22Rv1 (cell line): ENCODE measurements at regions not wholly inside any gene's neighbourhood (a gene's known extent, or its start where the extent isn't known, plus 50 kb on each side); places are given as distances from the start of the nearest gene placed in this dataset.
"Not testable (repeated sequence)": the region's sequence is repeated elsewhere in the genome, so short reads cannot be mapped to it uniquely, and the experiment has no call there.

Source experiments
- H3K27ac ChIP-seq: fragments of 450-650 bp; 2 replicates; pipeline ENCODE4 v1.5.1; 2017
- ZFX ChIP-seq: fragments of 450-650 bp; IDR thresholded peaks from 2 replicates; pipeline ENCODE4 v1.6.1; 2017; ENCODE audit warnings: antibody characterized with exemption, borderline replicate concordance
- TF ChIP-seq, protein P1 (sequence below): fragments of 450-650 bp; IDR thresholded peaks from 2 replicates; pipeline ENCODE4 v1.5.1; 2017; ENCODE audit warnings: mild to moderate bottlenecking

DNA sequence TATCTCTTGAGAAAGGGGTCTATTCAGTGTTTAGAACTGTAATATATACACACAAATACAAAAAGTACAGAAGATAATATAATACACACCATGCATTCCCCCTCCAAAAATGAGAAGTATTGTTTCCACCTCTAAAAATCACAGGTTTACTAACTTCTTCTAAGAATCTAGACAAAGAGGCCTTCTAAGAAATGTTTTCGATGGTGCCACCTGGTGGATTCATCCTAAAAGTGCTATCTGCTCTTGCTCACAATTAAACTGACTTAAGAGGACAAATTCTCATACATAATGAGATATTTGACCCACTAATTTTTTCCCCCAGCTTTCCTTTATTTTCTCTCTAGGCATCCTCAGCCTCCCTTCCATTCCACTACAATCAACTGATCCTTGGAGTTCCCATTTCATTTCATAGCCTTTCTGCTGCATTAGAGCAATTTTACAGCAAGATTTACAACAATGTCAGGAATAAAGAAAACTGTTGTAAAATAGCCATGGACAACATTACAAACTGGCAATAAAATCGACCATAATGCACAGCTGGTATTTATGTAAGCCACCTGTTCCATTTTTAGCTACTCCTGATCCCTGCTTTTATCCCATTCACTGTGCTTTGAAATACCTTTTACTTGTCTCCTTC is 124.6 kb downstream of the ARRDC4 start:
- TF ChIP-seq, protein P1, sequence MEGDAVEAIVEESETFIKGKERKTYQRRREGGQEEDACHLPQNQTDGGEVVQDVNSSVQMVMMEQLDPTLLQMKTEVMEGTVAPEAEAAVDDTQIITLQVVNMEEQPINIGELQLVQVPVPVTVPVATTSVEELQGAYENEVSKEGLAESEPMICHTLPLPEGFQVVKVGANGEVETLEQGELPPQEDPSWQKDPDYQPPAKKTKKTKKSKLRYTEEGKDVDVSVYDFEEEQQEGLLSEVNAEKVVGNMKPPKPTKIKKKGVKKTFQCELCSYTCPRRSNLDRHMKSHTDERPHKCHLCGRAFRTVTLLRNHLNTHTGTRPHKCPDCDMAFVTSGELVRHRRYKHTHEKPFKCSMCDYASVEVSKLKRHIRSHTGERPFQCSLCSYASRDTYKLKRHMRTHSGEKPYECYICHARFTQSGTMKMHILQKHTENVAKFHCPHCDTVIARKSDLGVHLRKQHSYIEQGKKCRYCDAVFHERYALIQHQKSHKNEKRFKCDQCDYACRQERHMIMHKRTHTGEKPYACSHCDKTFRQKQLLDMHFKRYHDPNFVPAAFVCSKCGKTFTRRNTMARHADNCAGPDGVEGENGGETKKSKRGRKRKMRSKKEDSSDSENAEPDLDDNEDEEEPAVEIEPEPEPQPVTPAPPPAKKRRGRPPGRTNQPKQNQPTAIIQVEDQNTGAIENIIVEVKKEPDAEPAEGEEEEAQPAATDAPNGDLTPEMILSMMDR, result peak; percentile 72
- no peak for TF ChIP-seq ZFX
- H3K27ac ChIP-seq, result no peak overlapping the region

DNA sequence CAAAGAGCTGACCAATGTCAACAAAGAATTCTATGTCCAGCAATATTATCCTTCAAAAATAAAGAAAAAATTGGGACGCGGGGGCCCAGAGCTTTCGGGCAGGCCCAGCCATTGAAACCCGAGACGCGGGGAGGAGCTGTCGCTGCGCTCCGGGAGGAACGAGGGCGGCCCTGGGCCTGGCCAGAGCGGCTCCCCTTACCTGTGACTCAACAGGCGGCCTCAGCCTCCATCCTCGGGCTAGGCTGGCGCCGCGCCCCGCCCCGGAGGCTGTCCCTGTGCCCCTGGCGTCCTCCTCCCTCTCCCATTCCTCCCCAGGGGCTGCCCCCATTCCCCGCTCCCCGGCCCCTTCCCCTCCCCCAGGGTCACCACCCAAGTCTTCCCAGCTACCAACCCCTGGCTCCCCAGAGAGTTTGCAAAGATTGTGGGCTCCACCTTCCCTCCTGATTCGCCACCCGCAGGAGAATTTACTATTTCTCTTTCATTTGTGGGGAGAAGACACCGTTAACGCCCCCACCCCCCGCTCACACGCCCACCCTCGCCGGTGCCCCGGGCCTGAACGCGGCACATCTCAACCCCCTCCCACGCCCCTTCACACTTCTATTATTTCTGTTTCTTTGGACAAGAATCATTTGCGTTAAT is 127.9 kb downstream of the ARRDC4 start:
- H3K27ac ChIP-seq, result not testable (repeated sequence)

DNA sequence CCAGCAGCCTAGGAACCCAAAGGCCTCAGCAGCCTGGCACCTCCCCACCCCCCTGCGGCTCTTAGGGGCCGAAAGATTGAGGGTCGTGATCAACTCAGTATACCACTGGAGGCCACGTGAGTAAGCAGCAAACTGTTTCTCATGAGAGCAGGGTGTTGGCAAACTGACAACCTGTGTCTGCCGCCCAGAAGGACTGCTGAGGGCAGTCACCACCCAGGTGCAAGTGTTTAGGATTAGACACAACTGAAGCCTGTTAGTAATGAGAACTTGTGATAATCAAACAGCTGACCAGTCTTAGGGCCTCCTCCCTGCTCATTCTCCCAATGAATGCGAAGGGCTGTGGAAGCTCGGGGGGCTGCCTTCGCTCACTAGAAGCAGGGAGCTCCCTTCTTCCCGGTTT is 128.8 kb downstream of the ARRDC4 start:
- not testable (repeated sequence) for H3K27ac ChIP-seq

DNA sequence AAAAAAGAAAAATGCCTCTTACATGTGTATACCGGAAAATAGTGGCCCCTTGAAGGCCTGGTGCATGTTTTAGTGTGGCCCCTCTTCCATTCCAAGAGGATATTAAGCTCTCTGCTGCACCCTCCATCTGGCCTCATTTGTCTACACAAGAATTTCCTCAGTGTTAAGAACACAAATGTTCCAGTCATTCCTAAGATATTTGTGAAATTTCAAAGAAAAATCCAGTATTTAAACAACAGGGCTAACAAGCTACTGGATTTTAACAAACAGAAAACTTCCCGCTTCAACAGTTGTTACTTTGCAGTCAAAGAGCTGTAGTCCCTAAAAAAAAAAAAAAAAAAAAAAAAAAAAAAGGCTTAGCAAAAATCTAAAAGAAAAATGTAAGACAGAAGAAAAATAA is 137.5 kb downstream of the ARRDC4 start:
- not testable (repeated sequence) for H3K27ac ChIP-seq

DNA sequence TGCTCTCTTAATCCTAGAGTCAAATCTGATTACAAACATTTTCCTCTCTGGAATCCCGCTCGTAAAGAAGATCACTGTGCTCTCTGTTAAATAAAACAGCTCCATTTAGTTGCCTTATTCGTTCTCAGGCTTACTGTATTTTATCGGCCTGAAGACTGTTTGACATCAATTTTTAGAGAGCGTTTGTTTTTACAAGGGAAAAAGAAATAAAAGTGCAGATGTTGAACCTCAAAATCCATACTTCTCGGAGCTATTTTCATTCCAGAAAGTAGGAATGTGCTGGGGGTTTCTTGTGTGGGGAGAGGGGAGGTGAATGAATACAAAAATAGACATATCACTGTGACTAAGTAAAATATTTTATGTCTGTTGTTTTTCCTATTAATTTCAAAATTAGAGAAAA is 140.1 kb downstream of the ARRDC4 start:
- H3K27ac ChIP-seq, result not testable (repeated sequence)

DNA sequence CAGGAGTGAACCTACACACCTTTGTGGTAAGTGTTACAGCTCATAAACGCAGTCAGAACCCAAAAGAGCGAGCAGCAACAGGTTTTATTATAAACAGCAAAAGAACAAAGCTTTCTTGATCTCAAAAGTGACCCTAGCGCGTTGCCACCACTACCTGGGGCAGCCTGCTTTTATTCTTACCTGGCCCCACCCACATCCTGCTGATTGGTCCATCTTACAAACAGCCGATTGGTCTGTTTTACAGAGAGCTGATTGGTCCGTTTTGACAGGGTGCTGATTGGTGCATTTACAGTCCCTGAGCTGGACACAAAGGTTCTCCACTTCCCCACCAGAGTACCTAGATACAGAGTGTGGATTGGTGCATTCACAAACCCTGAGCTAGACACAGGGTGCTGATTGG is 143.1 kb downstream of the ARRDC4 start:
- H3K27ac ChIP-seq, result no peak overlapping the region
- no peak for TF ChIP-seq ZFX
- TF ChIP-seq, protein P1, result no peak

DNA sequence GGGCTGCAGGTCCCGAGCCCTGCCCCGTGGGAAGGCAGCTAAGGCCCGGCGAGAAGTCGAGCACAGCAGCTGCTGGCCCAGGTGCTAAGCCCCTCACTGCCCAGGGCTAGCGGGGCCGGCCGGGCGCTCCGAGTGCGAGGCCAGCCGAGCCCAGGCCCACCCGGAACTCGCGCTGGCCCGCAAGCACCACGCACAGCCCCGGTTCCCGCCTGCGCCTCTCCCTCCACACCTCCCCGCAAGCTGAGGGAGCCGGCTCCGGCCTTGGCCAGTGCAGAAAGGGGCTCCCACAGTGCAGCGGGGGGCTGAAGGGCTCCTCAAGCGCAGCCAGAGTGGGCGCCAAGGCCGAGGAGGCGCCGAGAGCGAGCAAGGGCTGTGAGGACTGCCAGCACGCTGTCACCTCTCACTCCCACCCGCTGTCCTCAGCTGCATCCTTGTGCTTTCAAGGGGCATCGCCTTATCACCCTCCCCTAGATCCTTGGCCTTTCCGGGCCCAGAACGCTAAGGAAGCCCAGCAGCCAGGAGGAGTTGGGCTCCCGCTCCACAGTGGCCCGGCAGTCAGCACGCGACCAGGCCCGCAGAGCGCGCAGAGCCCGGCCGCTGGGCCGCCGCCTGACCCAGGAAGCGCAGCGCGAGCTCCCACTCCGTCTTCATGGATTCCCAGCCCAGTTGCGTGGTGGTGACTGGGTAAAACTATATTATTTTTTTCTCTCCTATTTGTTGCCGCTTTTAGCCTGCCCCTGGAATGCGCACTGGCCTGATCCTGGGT is 144.1 kb downstream of the ARRDC4 start:
- not testable (repeated sequence) for H3K27ac ChIP-seq

DNA sequence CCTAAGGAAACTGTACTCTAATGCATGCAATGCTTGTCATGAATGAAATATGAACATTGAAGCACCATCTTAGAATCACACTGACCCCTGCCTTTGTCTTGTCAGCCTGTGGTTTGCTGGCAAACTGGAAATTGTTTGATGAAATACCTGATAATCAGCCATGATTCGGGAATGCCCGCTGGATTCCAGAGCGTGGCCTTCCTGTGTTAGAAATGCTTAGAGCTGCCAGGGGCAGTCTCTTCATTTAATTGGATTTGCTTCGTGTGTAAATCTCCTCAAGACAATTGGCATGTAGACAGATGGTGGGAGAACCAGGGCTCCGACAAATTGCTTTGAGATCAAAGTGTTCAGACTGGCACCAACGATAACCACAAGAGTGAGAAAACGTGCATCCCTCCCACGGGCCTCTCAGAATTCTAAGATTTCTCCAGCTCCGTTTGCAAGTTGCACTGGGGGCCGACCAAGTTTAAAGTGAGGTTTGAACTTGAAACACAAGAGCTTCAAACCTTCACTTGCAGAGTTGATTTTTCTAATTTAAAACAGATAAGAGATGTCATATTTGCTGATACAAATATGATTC is 146.2 kb downstream of the ARRDC4 start:
- H3K27ac ChIP-seq, result not testable (repeated sequence)

DNA sequence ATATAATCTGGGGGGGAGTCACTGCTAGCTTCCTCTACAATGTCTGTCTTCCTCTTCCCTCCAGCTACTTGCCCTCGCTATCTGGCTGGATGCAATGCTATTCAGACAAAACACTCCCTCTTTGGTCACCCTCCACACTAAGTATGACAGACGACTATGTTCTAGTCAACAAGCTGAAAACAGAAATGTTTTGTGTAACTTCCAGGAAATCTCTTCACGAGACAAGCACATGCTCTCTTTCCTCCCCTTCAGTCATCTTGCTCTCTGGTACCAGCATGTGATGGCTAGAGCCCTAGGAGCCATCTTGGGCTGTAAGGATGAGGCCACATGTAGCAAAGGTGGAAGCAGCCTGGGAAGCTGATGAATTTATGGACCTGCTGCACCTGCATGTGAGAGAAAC is 151.3 kb downstream of the ARRDC4 start:
- no peak for TF ChIP-seq ZFX
- TF ChIP-seq, protein P1, result no peak

DNA sequence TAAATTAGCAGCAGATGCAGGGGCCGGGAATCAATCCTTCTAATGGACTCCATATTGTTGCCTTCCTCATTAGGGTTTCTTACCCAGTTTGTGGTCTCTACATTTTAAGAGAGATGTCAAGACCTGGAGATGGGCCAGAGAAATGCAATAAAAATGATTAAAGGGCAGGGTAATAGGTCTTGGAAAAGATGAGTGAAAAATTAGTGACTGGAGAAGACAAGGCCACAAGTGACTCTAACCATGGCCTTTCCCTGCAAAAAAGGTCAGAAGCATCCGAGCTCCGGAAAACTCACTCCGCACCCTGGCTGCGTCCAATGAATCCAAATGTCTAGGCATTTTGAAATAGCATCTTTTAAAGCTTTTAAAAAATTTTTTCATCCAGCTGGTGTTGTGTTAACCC is 152.8 kb downstream of the ARRDC4 start:
- H3K27ac ChIP-seq, result no peak overlapping the region
- TF ChIP-seq, protein P1, result no peak
- TF ChIP-seq ZFX, result no peak

More for the DNA sequence above, 151.3 kb downstream of the ARRDC4 start:
- no peak overlapping the region for H3K27ac ChIP-seq
